ENCODE measurements at regions not wholly inside any gene's neighbourhood (a gene's known extent, or its start where the extent isn't known, plus 50 kb on each side); places are given as distances from the start of the nearest gene placed in this dataset.

- Mint-ChIP-seq H3K4me1 (ENCODE audit: low read depth) (no peaks in the 10 kb centered on the region), H3K9me3 (peaks cover 3% of the 10 kb centered on the region), H3K27me3 (peaks cover 2% of the 10 kb centered on the region), H3K27ac (no peak overlapping the region), H3K4me3 (no peak overlapping the region), H3K36me3 (ENCODE audit: low read depth) (no peaks in the 10 kb centered on the region)
- CTCF ChIA-PET = no interaction called here
- no peak for DNase-seq
- POLR2A ChIA-PET = no interaction called here
- intact Hi-C loops (cut with micrococcal nuclease) = no loop called here
- no peak for ATAC-seq
- TF ChIP-seq CTCF (IDR thresholded peaks at IDR 0.05) = no peak
Observed at GRCh38 chr5:71932655-71933338, 174.5 kb upstream of the MAP1B start.

DNA sequence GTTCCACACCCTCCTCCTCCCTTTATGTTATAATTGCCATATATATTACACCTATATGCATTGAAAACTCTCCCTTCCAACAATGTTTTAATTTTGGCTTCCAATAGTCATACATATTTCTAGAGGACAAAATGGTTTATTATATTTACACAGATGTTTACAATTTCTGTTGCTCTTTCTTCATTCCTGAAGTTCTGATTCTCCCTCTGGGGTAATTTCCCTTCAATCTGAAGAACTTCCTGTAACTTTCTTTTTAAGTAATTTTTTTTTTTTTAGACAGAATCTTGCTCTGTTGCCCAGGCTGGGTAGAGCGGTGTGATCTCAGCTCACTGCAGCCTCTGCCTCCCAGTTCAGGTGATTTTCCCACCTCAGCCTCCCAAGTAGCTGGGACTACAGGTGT is 173.0 kb upstream of the MAP1B start:
- H3K27me3 Mint-ChIP-seq = peaks cover 6% of the 10 kb centered on the region
- ChIA-PET POLR2A (no interaction called here), CTCF (no interaction called here)
- no peaks in the 10 kb centered on the region for H3K4me1 Mint-ChIP-seq (ENCODE audit: low read depth)
- peaks cover 1% of the 10 kb centered on the region for H3K9me3 Mint-ChIP-seq
- TF ChIP-seq CTCF (IDR thresholded peaks at IDR 0.05) = no peak
- H3K4me3 Mint-ChIP-seq = no peak overlapping the region
- DNase-seq (no peak), ATAC-seq (no peak)
- no peaks in the 10 kb centered on the region for H3K36me3 Mint-ChIP-seq (ENCODE audit: low read depth)
- intact Hi-C loops (cut with micrococcal nuclease) = no loop called here
- H3K27ac Mint-ChIP-seq = no peak overlapping the region

DNA sequence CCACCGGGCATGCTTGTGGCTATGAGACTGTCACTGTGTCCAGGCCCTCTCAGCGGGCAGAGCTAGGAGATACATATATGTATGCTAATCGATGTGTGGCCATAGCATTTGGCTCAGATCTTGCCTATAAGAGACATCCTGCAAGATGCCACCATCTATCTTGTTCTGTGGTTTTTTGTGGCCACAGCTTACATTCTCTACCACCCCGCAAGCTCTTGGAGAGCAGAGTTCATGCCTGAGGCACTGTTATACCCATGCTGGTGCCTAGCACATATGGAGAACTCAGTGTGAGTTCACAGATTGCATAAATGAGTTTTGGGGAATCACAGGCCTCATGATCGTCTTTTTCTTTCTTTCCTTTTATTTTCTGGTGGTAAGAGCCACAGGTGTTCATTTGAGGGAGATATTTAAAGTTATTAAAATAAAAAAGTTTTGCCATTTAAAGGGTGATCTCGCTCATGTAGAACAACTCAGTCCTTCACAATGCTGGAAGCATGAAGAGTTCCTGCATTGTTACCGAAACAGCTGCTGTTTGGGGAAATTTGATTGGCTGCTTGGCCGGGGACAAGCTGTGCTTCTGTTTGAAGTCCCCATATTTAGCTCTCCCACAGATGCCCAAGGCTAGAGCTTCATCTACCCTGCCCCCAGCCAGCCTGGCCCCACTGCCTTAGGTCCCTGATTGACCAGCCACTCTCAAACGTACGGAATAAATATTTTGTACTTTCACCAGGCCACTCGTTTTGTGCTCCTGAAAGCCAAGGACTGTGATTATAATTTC is 169.2 kb upstream of the MAP1B start:
- no peak for DNase-seq
- ATAC-seq = no peak
- Mint-ChIP-seq H3K36me3 (ENCODE audit: low read depth) (no peaks in the 10 kb centered on the region), H3K4me1 (ENCODE audit: low read depth) (no peaks in the 10 kb centered on the region), H3K4me3 (no peak overlapping the region), H3K27me3 (peaks cover 4% of the 10 kb centered on the region), H3K27ac (no peak overlapping the region), H3K9me3 (peaks cover 1% of the 10 kb centered on the region)
- CTCF ChIA-PET = no interaction called here
- POLR2A ChIA-PET = no interaction called here
- intact Hi-C loops (cut with micrococcal nuclease) = no loop called here
- no peak for TF ChIP-seq CTCF (IDR thresholded peaks at IDR 0.05)

DNA sequence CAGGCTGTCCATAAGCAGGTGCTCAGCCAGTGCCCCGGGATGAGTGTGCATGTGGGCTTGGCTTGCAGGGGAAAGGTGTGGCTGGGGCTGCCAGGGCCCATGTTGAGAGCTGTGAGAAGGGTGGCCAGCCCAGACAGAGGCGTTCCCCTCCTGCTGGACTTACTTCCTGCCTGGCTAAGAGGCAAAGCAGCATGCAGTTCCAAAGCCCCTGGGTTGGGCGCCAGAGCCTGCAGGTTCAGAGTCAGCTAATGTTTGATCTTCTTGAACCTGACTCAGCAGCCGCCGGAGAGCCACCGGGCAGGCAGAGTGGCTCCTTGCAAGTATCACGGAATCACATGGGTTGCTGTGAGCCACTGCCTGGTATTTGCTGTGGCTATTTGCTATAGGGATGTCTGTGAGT is 168.4 kb upstream of the MAP1B start:
- ATAC-seq (no peak), DNase-seq (no peak)
- Mint-ChIP-seq H3K4me3 (no peak overlapping the region), H3K27ac (no peak overlapping the region), H3K27me3 (peaks cover 4% of the 10 kb centered on the region), H3K9me3 (peaks cover 1% of the 10 kb centered on the region), H3K4me1 (ENCODE audit: low read depth) (no peaks in the 10 kb centered on the region), H3K36me3 (ENCODE audit: low read depth) (no peaks in the 10 kb centered on the region)
- POLR2A ChIA-PET = no interaction called here
- TF ChIP-seq CTCF (IDR thresholded peaks at IDR 0.05) = no peak
- intact Hi-C loops (cut with micrococcal nuclease) = no loop called here
- CTCF ChIA-PET = no interaction called here

GRCh38 chr5:71939452-71940230 is 167.6 kb upstream of the MAP1B start:
- ATAC-seq = no peak
- H3K4me3 Mint-ChIP-seq = no peak overlapping the region
- no peak for TF ChIP-seq CTCF (IDR thresholded peaks at IDR 0.05)
- peaks cover 4% of the 10 kb centered on the region for H3K27me3 Mint-ChIP-seq
- POLR2A ChIA-PET = no interaction called here
- no peaks in the 10 kb centered on the region for H3K36me3 Mint-ChIP-seq (ENCODE audit: low read depth)
- intact Hi-C loops (cut with micrococcal nuclease) = no loop called here
- CTCF ChIA-PET = no interaction called here
- DNase-seq = no peak
- peaks cover 1% of the 10 kb centered on the region for H3K9me3 Mint-ChIP-seq
- no peak overlapping the region for H3K27ac Mint-ChIP-seq
- H3K4me1 Mint-ChIP-seq (ENCODE audit: low read depth) = no peaks in the 10 kb centered on the region

Data from activated CD8-positive, alpha-beta T cell treated with anti-CD3 and anti-CD28 coated beads for 36 hours (primary cell).